Uterus (tissue), 3 donors: ENCODE measurements at regions not wholly inside any gene's neighbourhood (a gene's known extent, or its start where the extent isn't known, plus 50 kb on each side); places are given as distances from the start of the nearest gene placed in this dataset.
"Not testable (repeated sequence)": the region's sequence is repeated elsewhere in the genome, so short reads cannot be mapped to it uniquely, and the experiment has no call there.

Experiments
- DNase-seq, 2 donors: peaks; one replicate each; pipeline ENCODE4 v3.0.0-alpha.2; 2019 to 2020
- H3K27ac ChIP-seq, 2 donors: fragments of 200-600 bp; sonication (generic); 1 replicate in 1 of 2; 2 replicates in 1 of 2; pipeline ENCODE4 v1.5.1; 2016 to 2018
- H3K27me3 ChIP-seq, 2 donors: fragments of 200-600 bp; sonication (generic); one replicate each; pipeline ENCODE4 v1.5.1; 2018 to 2019; ENCODE audit warnings: control low read depth in 1 of 2
- H3K36me3 ChIP-seq, 2 donors: fragments of 200-600 bp; sonication (generic); one replicate each; pipeline ENCODE4 v1.5.1; 2019; ENCODE audit warnings: control low read depth in 1 of 2
- H3K4me1 ChIP-seq, 2 donors: fragments of 200-600 bp; sonication (generic); one replicate each; pipeline ENCODE4 v1.5.1; 2018 to 2019; ENCODE audit warnings: control low read depth in 1 of 2
- H3K4me3 ChIP-seq, 2 donors: fragments of 200-600 bp; sonication (generic); 1 replicate in 1 of 2; 2 replicates in 1 of 2; pipeline ENCODE4 v1.5.1; 2018 to 2019; ENCODE audit warnings: mild to moderate bottlenecking in 1 of 2
- H3K9me3 ChIP-seq, 2 donors: fragments of 200-600 bp; sonication (generic); one replicate each; pipeline ENCODE4 v1.5.1; 2019; ENCODE audit warnings: control low read depth in 1 of 2
- CTCF ChIP-seq, 4 experiments: fragments of 200-600 bp in 2 of 4; fragments of 450-650 bp in 2 of 4; sonication (generic) in 2 of 4; IDR thresholded peaks; one replicate each; pipeline ENCODE4 v1.5.1; 2016 to 2019; ENCODE audit warnings: antibody characterized with exemption in 4 of 4, mild to moderate bottlenecking in 2 of 4, moderate library complexity in 1 of 4
- POLR2A ChIP-seq, 2 donors: fragments of 450-650 bp; IDR thresholded peaks; one replicate each; pipeline ENCODE4 v1.6.1; 2016; ENCODE audit warnings: antibody characterized with exemption in 2 of 2, mild to moderate bottlenecking in 1 of 2, moderate library complexity in 1 of 2
- intact Hi-C: fragments of 100-400 bp; cut with DNase I; formaldehyde crosslinking; loops from one replicate; pipeline ENCODE4 v1.15.1; 2023; ENCODE audit warnings: low total_unique reads
- donor health status: DM: yes; HTN: yes; CAD: no.

DNA sequence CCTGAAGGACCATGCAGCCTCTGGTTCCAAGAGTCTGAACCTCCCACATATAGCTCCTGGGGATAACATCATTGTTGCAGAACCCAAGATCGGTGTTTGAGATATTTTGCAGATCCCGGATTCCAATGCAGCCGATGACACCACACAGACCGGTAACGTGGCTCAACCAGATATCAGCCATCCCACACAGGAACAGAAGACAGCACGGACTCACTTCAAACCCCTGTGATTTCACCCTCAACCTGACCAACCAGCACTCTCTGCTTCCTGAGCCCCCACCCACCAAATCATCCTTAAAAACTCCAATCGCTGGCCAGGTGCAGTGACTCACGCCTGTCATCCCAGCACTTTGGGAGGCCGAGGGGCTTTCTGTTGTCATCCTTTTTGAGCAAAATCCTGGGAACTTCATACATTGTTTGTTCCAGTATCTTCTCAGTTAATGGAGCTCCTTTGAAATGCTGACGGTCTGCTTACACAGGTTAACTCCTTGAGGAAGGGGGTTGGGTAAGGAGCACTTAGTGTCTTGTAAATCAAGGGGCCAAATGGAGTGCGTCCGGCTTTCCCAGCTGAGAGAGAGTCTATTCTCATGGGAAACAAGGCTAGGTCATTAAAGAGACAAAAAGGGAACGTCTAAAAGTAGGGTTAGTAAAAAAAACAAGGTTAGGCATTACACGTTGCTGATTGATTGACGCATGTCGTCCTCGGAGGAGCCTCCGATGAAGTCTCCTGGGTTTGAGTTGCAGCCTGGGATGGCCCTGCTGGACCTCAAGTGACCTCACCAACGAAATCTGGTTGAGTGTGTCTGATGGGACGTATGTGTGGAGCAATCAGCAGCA is 230.4 kb downstream of the CRLF2 start:
- Histone ChIP-seq H3K4me3 (no peak overlapping the region), H3K27ac (no peak overlapping the region), H3K36me3 (no peaks in the 10 kb centered on the region), H3K9me3 (peaks cover 0 to under 1% of the 10 kb centered on the region in 2 donors), H3K4me1 (no peaks in the 10 kb centered on the region), H3K27me3 (no peaks in the 10 kb centered on the region)
- no peak for DNase-seq
- intact Hi-C loops: loop anchor here (10.0 kb wide), 1 partner anchor 1343 kb away; no protein-coding TSS in a partner anchor
- TF ChIP-seq POLR2A (IDR thresholded peaks at IDR 0.05) (no peak), CTCF (IDR thresholded peaks at IDR 0.05) (no peak)

GRCh38 chrX:980587-981235 is 231.7 kb downstream of the CRLF2 start:
- no peaks in the 10 kb centered on the region for H3K36me3 ChIP-seq
- intact Hi-C loops: loop anchor here (10.0 kb wide), 1 partner anchor 1344 kb away; no protein-coding TSS in a partner anchor
- H3K4me1 ChIP-seq: no peaks in the 10 kb centered on the region
- no peak overlapping the region for H3K27ac ChIP-seq
- H3K9me3 ChIP-seq: peaks cover 0 to 2% of the 10 kb centered on the region in 2 donors
- H3K27me3 ChIP-seq: no peaks in the 10 kb centered on the region
- no peak overlapping the region for H3K4me3 ChIP-seq
- no peak for DNase-seq
- TF ChIP-seq POLR2A (IDR thresholded peaks at IDR 0.05) (no peak), CTCF (IDR thresholded peaks at IDR 0.05) (no peak)

GRCh38 chrX:979127-979526 is 233.3 kb downstream of the CRLF2 start:
- DNase-seq, H3K9me3 ChIP-seq, H3K27ac ChIP-seq, H3K4me1 ChIP-seq, H3K4me3 ChIP-seq, intact Hi-C loops, H3K36me3 ChIP-seq, H3K27me3 ChIP-seq: not testable (repeated sequence)

GRCh38 chrX:973010-973632 is 239.3 kb downstream of the CRLF2 start:
- intact Hi-C loops: no loop called here

More at GRCh38 chrX:973010-973632, 239.3 kb downstream of the CRLF2 start:
- no peak overlapping the region for H3K4me3 ChIP-seq
- H3K4me1 ChIP-seq: no peaks in the 10 kb centered on the region
- H3K36me3 ChIP-seq: no peaks in the 10 kb centered on the region
- no peak overlapping the region for H3K27ac ChIP-seq
- no peak for DNase-seq
- H3K9me3 ChIP-seq: peaks cover 0 to 2% of the 10 kb centered on the region in 2 donors
- no peak for TF ChIP-seq CTCF (IDR thresholded peaks at IDR 0.05)
- no peak for TF ChIP-seq POLR2A (IDR thresholded peaks at IDR 0.05)
- H3K27me3 ChIP-seq: no peaks in the 10 kb centered on the region
